ENCODE measurements at regions not wholly inside any gene's neighbourhood (a gene's known extent, or its start where the extent isn't known, plus 50 kb on each side); places are given as distances from the start of the nearest gene placed in this dataset.

DNA sequence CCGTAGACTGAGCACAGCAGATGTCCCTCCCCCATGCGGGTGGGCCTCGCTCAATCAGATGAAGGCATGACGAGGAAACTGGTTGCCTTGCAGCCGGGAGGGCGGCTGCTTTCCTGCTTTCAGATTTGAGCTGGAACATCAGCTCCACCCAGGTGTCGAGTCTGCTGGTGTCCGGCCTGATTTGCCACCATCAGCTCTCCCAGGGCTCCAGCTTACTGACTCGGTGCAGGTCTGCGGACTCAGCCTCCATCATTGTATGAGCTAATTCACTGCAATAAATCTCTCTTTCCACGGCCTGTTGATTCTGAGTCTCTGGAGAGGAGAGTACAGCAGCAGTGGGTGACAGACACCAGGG, 156.2 kb downstream of the KIF26A start:
- no peaks in the 10 kb centered on the region for H3K9me3 Mint-ChIP-seq (ENCODE audit: low read depth)
- DNase-seq (ENCODE audit: low spot score, unreplicated experiment): no peak
- TF ChIP-seq, protein P1, sequence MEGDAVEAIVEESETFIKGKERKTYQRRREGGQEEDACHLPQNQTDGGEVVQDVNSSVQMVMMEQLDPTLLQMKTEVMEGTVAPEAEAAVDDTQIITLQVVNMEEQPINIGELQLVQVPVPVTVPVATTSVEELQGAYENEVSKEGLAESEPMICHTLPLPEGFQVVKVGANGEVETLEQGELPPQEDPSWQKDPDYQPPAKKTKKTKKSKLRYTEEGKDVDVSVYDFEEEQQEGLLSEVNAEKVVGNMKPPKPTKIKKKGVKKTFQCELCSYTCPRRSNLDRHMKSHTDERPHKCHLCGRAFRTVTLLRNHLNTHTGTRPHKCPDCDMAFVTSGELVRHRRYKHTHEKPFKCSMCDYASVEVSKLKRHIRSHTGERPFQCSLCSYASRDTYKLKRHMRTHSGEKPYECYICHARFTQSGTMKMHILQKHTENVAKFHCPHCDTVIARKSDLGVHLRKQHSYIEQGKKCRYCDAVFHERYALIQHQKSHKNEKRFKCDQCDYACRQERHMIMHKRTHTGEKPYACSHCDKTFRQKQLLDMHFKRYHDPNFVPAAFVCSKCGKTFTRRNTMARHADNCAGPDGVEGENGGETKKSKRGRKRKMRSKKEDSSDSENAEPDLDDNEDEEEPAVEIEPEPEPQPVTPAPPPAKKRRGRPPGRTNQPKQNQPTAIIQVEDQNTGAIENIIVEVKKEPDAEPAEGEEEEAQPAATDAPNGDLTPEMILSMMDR (IDR thresholded peaks at IDR 0.05; ENCODE audit: unreplicated experiment): no peak
- no peak overlapping the region for H3K27ac Mint-ChIP-seq
- H3K36me3 Mint-ChIP-seq (ENCODE audit: insufficient read depth): no peaks in the 10 kb centered on the region
- H3K27me3 Mint-ChIP-seq: peaks cover 22% of the 10 kb centered on the region
- peaks cover 32% of the 10 kb centered on the region for H3K4me1 Mint-ChIP-seq (ENCODE audit: low read depth)
- H3K4me3 Mint-ChIP-seq (ENCODE audit: low read depth): no peak overlapping the region

DNA sequence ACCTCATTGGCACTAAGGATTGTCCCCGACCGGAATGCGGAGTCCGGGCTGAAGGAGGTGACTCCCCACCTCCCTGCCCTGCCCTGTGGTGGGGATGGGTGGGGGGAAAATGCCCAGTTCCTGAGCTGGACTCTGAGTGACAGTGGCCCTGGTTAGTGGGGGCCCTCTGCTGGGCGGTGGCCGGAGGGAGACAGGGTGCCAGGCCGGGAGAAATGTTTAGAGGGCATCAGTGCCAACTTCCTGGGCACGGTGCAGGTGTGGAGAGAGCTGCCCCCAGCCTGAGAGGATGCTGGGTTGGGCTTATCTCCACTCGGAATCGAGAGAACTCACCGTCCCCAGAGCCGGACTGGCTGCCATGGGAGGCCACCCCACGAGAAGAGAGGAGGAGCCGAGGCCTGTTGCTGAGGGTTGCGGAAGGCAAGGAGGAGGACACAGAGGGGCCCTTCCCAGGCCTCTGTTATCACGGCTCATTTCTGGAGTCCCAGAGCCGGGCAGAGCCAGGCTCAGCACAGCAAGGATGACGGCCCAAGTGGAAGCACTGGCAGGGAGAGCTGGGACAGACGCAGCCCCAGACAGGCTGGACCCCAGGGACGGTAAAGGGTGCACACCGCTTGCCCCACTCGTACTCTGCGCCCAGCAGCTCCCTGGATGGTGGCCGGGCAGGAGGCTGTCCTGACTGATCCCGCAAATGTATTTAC, 156.7 kb downstream of the KIF26A start:
- no peak for DNase-seq (ENCODE audit: low spot score, unreplicated experiment)
- peaks cover 30% of the 10 kb centered on the region for H3K4me1 Mint-ChIP-seq (ENCODE audit: low read depth)
- TF ChIP-seq, protein P1 (IDR thresholded peaks at IDR 0.05; ENCODE audit: unreplicated experiment): no peak
- no peaks in the 10 kb centered on the region for H3K9me3 Mint-ChIP-seq (ENCODE audit: low read depth)
- H3K27ac Mint-ChIP-seq: peak overlapping the region; percentile 64
- no peak overlapping the region for H3K4me3 Mint-ChIP-seq (ENCODE audit: low read depth)
- peaks cover 26% of the 10 kb centered on the region for H3K27me3 Mint-ChIP-seq
- H3K36me3 Mint-ChIP-seq (ENCODE audit: insufficient read depth): no peaks in the 10 kb centered on the region

DNA sequence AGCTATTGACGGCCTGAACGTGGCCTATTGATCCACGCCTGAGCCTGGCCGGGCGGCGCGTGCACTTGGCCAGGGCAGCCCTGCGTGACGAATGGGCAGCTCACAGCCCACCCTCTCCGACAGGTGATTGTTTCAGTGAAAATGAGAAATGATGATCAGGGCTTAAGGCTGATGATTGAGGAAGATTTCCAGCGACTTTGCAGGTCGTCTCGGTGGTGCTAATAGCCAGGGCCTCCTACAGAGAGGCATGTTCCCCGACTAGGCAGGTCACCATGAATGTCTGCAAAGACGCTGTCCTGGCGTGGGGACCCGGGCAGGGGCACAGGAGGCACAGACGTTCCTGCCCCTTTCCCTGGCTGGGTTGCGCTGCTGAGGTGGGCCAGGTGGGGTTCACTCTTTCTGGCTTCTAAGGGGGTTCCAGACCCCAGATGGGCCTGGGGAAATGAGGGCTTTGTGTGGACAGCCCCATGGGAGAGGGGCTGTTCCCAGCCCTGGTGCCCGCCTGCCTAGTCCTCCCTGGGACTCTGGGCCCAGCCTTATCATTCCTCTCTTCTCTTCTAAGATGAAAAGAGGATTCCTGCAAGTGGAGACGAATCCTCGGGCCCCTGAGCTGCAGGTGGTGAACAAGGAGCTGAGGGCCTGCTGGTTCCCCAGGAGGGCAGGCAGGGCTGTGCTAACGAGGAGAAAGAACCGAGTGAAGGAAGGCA, 157.4 kb downstream of the KIF26A start:
- Mint-ChIP-seq H3K27me3 (peaks cover 24% of the 10 kb centered on the region), H3K4me1 (ENCODE audit: low read depth) (peaks cover 24% of the 10 kb centered on the region), H3K9me3 (ENCODE audit: low read depth) (no peaks in the 10 kb centered on the region), H3K27ac (no peak overlapping the region), H3K4me3 (ENCODE audit: low read depth) (no peak overlapping the region), H3K36me3 (ENCODE audit: insufficient read depth) (no peaks in the 10 kb centered on the region)
- DNase-seq (ENCODE audit: low spot score, unreplicated experiment): no peak
- TF ChIP-seq, protein P1 (IDR thresholded peaks at IDR 0.05; ENCODE audit: unreplicated experiment): no peak

DNA sequence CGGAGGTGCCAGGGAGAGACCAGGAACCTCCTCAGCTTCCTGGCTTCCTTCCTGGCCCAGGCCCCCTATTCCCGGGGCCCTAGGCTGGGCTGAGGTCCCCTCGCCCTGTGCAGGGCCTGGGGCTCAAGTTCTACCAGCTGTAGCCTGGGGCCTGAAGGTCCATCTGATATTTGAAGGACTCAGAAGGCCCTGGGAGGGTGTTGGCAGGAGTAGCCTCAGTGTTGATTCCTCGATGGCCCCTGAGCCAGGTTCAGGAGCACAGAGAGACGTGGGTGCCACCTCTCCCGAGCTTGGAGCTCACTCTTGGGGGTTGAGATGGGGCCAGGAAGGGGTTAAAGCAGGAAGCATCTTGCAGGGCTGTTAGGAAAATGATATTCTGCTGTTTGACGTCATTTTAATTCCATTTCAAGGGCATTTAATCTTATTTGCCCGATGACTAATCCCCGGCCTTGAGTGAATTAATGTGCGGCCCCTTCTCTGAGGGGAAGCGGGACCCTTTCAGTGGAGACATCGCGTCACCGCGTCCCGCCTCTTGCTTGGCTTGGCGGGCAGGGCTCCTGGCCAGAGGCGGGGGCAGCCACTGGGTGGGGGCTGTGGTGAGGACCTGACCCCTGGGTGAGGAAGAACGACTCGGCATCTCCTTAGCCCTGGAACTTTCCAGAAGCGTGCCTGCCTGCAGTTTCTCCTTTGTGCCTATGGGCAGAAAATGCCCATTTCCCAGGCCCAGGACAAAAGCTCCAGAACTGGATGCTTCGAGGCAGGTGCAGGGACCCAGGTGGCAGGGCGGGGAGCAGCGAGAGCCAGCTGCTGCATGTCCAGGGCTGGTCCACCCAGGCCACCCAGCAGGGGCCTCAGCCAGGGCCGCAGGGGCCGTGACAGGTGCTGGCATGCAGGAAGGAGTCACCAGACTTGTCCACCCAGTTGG, 158.3 kb downstream of the KIF26A start:
- H3K27ac Mint-ChIP-seq: no peak overlapping the region

More for the DNA sequence above, 158.3 kb downstream of the KIF26A start:
- Mint-ChIP-seq H3K4me3 (ENCODE audit: low read depth) (no peak overlapping the region), H3K36me3 (ENCODE audit: insufficient read depth) (no peaks in the 10 kb centered on the region), H3K27me3 (peaks cover 27% of the 10 kb centered on the region), H3K9me3 (ENCODE audit: low read depth) (no peaks in the 10 kb centered on the region), H3K4me1 (ENCODE audit: low read depth) (peaks cover 19% of the 10 kb centered on the region)
- TF ChIP-seq, protein P1 (IDR thresholded peaks at IDR 0.05; ENCODE audit: unreplicated experiment): no peak
- no peak for DNase-seq (ENCODE audit: low spot score, unreplicated experiment)
